H1 (cell line): ENCODE measurements at regions not wholly inside any gene's neighbourhood (a gene's known extent, or its start where the extent isn't known, plus 50 kb on each side); places are given as distances from the start of the nearest gene placed in this dataset.

ENCODE experiments used
- CTCF ChIA-PET: fragments of 300-600 bp; sonication (Branson Sonifier 250); formaldehyde crosslinking; loops from one replicate; lab custom pipeline; 2021; ENCODE audit not compliant: partially characterized antibody; lab: Charles Lee
- POLR2A ChIA-PET: fragments of 300-600 bp; sonication (Branson Sonifier 250); formaldehyde crosslinking; loops from one replicate; lab custom pipeline; 2021; ENCODE audit warnings: inconsistent platforms; ENCODE audit not compliant: partially characterized antibody; lab: Charles Lee
- DNase-seq, 2 experiments: peaks; one replicate each; pipeline versions ENCODE4 v3.0.0 to v3.0.0-alpha.2; 2010 to 2022; ENCODE audit warnings: low spot score in 2 of 2, low read depth in 1 of 2, mixed read lengths in 1 of 2
- FAIRE-seq: peaks from 2 replicates; lab custom pipeline; 2011; peaks lifted over from hg19 to GRCh38; lab: Jason Lieb, UNC
- H2AFZ ChIP-seq: 2 replicates; pipeline ENCODE4 v1.8.1; 2012; ENCODE audit warnings: low read length, inconsistent platforms
- H2AK5ac ChIP-seq: 2 replicates; pipeline ENCODE4 v1.6.1; 2013; ENCODE audit warnings: low read depth, low read length
- H2BK120ac ChIP-seq: replicated peaks from 2 replicates; pipeline ENCODE3; 2013; ENCODE audit warnings: low read depth, low read length, inconsistent platforms
- H2BK12ac ChIP-seq: 2 replicates; pipeline ENCODE4 v1.6.1; 2013; ENCODE audit warnings: low read depth, low read length
- H2BK15ac ChIP-seq: 2 replicates; pipeline ENCODE4 v1.6.1; 2013; ENCODE audit warnings: low read length
- H2BK20ac ChIP-seq: 2 replicates; pipeline ENCODE4 v1.6.1; 2013; ENCODE audit warnings: low read length
- H2BK5ac ChIP-seq: 2 replicates; pipeline ENCODE4 v1.6.1; 2013; ENCODE audit warnings: low read depth, low read length
- H3K14ac ChIP-seq: 2 replicates; pipeline ENCODE4 v1.6.1; 2013; ENCODE audit warnings: inconsistent platforms; ENCODE audit not compliant: insufficient read length
- H3K18ac ChIP-seq: 2 replicates; pipeline ENCODE4 v1.6.1; 2013; ENCODE audit warnings: low read length; ENCODE audit errors: extremely low read depth
- H3K23ac ChIP-seq: 2 replicates; pipeline ENCODE4 v1.6.1; 2013; ENCODE audit warnings: inconsistent platforms; ENCODE audit not compliant: insufficient read length
- H3K23me2 ChIP-seq: 2 replicates; pipeline ENCODE4 v1.6.1; 2013; ENCODE audit warnings: low read depth, low read length
- H3K27ac ChIP-seq: 2 replicates; pipeline ENCODE4 v1.6.1; 2011; ENCODE audit warnings: low read depth, low read length, inconsistent platforms
- H3K27me3 ChIP-seq, 4 experiments: replicated peaks in 1 of 4; 1 replicate in 1 of 4; 2 replicates in 3 of 4; pipeline versions ENCODE4 v1.6.1 to v1.8.1; 2011 to 2013; ENCODE audit warnings: low read length in 3 of 4, mild to moderate bottlenecking in 3 of 4, inconsistent platforms in 2 of 4, mixed read lengths in 2 of 4, moderate library complexity in 1 of 4; ENCODE audit not compliant: control insufficient read depth in 3 of 4, insufficient read depth in 3 of 4; ENCODE audit errors: extremely low read depth in 1 of 4
- H3K36me3 ChIP-seq, 4 experiments: 2 replicates each; pipeline versions ENCODE4 v1.6.1 to v1.8.1; 2011 to 2013; ENCODE audit warnings: mild to moderate bottlenecking in 4 of 4, low read length in 3 of 4, moderate library complexity in 2 of 4, control low read depth in 1 of 4, inconsistent platforms in 1 of 4; ENCODE audit not compliant: insufficient read depth in 4 of 4, control insufficient read depth in 2 of 4
- H3K4ac ChIP-seq: replicated peaks from 2 replicates; pipeline ENCODE3; 2013; ENCODE audit warnings: low read length, low read depth, mixed read lengths, inconsistent platforms; ENCODE audit not compliant: insufficient read length
- H3K4me1 ChIP-seq, 4 experiments: replicated peaks in 1 of 4; 1 replicate in 1 of 4; 2 replicates in 3 of 4; pipeline versions ENCODE4 v1.6.1 to v1.8.1; 2011 to 2013; ENCODE audit warnings: low read length in 3 of 4, inconsistent platforms in 2 of 4, mixed read lengths in 1 of 4; ENCODE audit not compliant: insufficient read depth in 4 of 4, control insufficient read depth in 3 of 4
- H3K4me2 ChIP-seq, 2 experiments: 2 replicates each; pipeline versions ENCODE4 v1.6.1 to v1.8.1; 2011 to 2013; ENCODE audit warnings: low read depth in 2 of 2, low read length in 2 of 2, control low read depth in 1 of 2, inconsistent platforms in 1 of 2, mild to moderate bottlenecking in 1 of 2; ENCODE audit not compliant: insufficient read depth in 1 of 2
- H3K4me3 ChIP-seq, 4 experiments: fragments of 200-600, 300-600 bp in 1 of 4; sonication (generic), shearing (Covaris generic), sonication (Bioruptor Twin) in 1 of 4; 2 replicates each; pipeline versions ENCODE4 v1.5.1 to v1.8.1; 2011 to 2016; ENCODE audit warnings: low read length in 4 of 4, low read depth in 3 of 4, control low read depth in 2 of 4, inconsistent platforms in 2 of 4, mild to moderate bottlenecking in 2 of 4, mixed read lengths in 1 of 4, moderate library complexity in 1 of 4; ENCODE audit not compliant: insufficient read depth in 2 of 4; ENCODE audit errors: extremely low read depth in 1 of 4
- H3K56ac ChIP-seq: replicated peaks from 2 replicates; pipeline ENCODE3; 2013; ENCODE audit warnings: low read depth, mild to moderate bottlenecking, mixed read lengths, low read length, inconsistent platforms; ENCODE audit not compliant: insufficient read length
- H3K79me1 ChIP-seq: 2 replicates; pipeline ENCODE4 v1.6.1; 2013; ENCODE audit warnings: low read depth, low read length, control low read depth
- H3K79me2 ChIP-seq, 2 experiments: 2 replicates each; pipeline versions ENCODE4 v1.6.1 to v1.8.1; 2012 to 2013; ENCODE audit warnings: low read length in 2 of 2, mild to moderate bottlenecking in 2 of 2, inconsistent platforms in 1 of 2; ENCODE audit not compliant: insufficient read depth in 2 of 2, control insufficient read depth in 1 of 2
- H3K9ac ChIP-seq, 4 experiments: replicated peaks in 1 of 4; 1 replicate in 1 of 4; 2 replicates in 3 of 4; pipeline versions ENCODE4 v1.6.1 to v1.8.1; 2011 to 2013; ENCODE audit warnings: low read depth in 3 of 4, low read length in 3 of 4, control low read depth in 2 of 4, mild to moderate bottlenecking in 2 of 4, moderate library complexity in 2 of 4, inconsistent platforms in 1 of 4; ENCODE audit errors: extremely low read depth in 1 of 4
- H3K9me3 ChIP-seq, 2 experiments: 2 replicates each; pipeline versions ENCODE4 v1.6.1 to v1.8.1; 2012 to 2013; ENCODE audit warnings: mild to moderate bottlenecking in 2 of 2, moderate library complexity in 2 of 2, control low read depth in 1 of 2, inconsistent platforms in 1 of 2, low read depth in 1 of 2, low read length in 1 of 2, mixed read lengths in 1 of 2; ENCODE audit not compliant: insufficient read depth in 2 of 2
- H4K20me1 ChIP-seq, 2 experiments: replicated peaks in 1 of 2; 2 replicates each; pipeline versions ENCODE3 to v1.8.1; 2011 to 2013; ENCODE audit warnings: inconsistent platforms in 2 of 2, low read length in 2 of 2, mild to moderate bottlenecking in 1 of 2; ENCODE audit not compliant: insufficient read depth in 2 of 2, control insufficient read depth in 1 of 2
- H4K5ac ChIP-seq: 2 replicates; pipeline ENCODE4 v1.6.1; 2013; ENCODE audit warnings: low read length, low read depth, mixed read lengths, inconsistent platforms; ENCODE audit not compliant: insufficient read length
- H4K8ac ChIP-seq: 2 replicates; pipeline ENCODE4 v1.8.0; 2013; ENCODE audit warnings: mild to moderate bottlenecking, moderate library complexity, low read length, inconsistent platforms; ENCODE audit not compliant: insufficient read depth; ENCODE audit errors: extremely low read depth
- H4K91ac ChIP-seq: replicated peaks from 2 replicates; pipeline ENCODE3; 2013; ENCODE audit warnings: low read length, mixed read lengths, inconsistent platforms; ENCODE audit not compliant: insufficient read length
- ATF3 ChIP-seq: IDR thresholded peaks from 2 replicates; pipeline ENCODE4 v1.6.1; 2011; ENCODE audit warnings: low read depth, mild to moderate bottlenecking, low read length; ENCODE audit not compliant: insufficient read depth
- NRF1 ChIP-seq: IDR thresholded peaks from 2 replicates; pipeline ENCODE4 v1.6.1; 2011; ENCODE audit warnings: mild to moderate bottlenecking, low read depth, low read length, improper control_type of control experiment
- RFX5 ChIP-seq: IDR thresholded peaks from 2 replicates; pipeline ENCODE4 v1.6.1; 2011; ENCODE audit warnings: low read depth, low read length, improper control_type of control experiment, borderline replicate concordance
- WGBS, 2 experiments: shearing (Covaris generic) in 1 of 2; methylation state at CpG; one replicate each; pipeline versions ENCODE4 v1.1.6 to v1.1.7; 2013 to 2015; ENCODE audit warnings: low lambda C conversion rate in 2 of 2, mixed read lengths in 2 of 2, inconsistent platforms in 1 of 2, low coverage in 1 of 2, missing lambda C conversion rate in 1 of 2; ENCODE audit not compliant: insufficient replicate concordance in 2 of 2, insufficient coverage in 1 of 2, insufficient read length in 1 of 2; ENCODE audit errors: extremely low coverage in 1 of 2, missing lambda C conversion rate in 1 of 2; 5-methylcytosine and 5-hydroxymethylcytosine counted together

GRCh38 chrX:5415738-5416137 is 812.9 kb downstream of the NLGN4X start:
- Histone ChIP-seq H3K56ac (no peak overlapping the region), H4K5ac (no peak overlapping the region), H3K27me3 (no peaks in the 10 kb centered on the region), H3K23me2 (no peaks in the 10 kb centered on the region), H3K4me2 (no peak overlapping the region), H3K79me1 (no peaks in the 10 kb centered on the region), H3K4ac (no peak overlapping the region), H3K14ac (no peak overlapping the region), H2BK12ac (no peak overlapping the region), H3K27ac (no peak overlapping the region), H2AK5ac (no peak overlapping the region), H2BK120ac (no peak overlapping the region), H3K9me3 (no peaks in the 10 kb centered on the region), H3K9ac (no peak overlapping the region), H3K18ac (no peak overlapping the region), H3K79me2 (no peaks in the 10 kb centered on the region), H3K36me3 (no peaks in the 10 kb centered on the region), H3K23ac (no peak overlapping the region), H3K4me3 (no peak overlapping the region), H4K91ac (no peak overlapping the region), H4K8ac (no peak overlapping the region), H4K20me1 (no peaks in the 10 kb centered on the region), H2BK15ac (no peak overlapping the region), H2AFZ (no peak overlapping the region), H3K4me1 (no peaks in the 10 kb centered on the region), H2BK20ac (no peak overlapping the region), H2BK5ac (no peak overlapping the region)
- TF ChIP-seq NRF1 (no peak), RFX5 (no peak), ATF3 (no peak)
- POLR2A ChIA-PET = no interaction called here
- DNase-seq = no peak
- FAIRE-seq = no peak
- CTCF ChIA-PET = no interaction called here
- WGBS, 2 experiments = 83% methylated on average over 1 of the region's 2 CpGs; no CpG with 5 or more reads in 1 of the 2 experiments
